ENCODE measurements at regions not wholly inside any gene's neighbourhood (a gene's known extent, or its start where the extent isn't known, plus 50 kb on each side); places are given as distances from the start of the nearest gene placed in this dataset.
"Not testable (repeated sequence)": the region's sequence is repeated elsewhere in the genome, so short reads cannot be mapped to it uniquely, and the experiment has no call there.

GRCh38 chr4:75254745-75255144 lies 259.5 kb downstream of the RCHY1 start:
- TF ChIP-seq CTCF (IDR thresholded peaks at IDR 0.05; ENCODE audit: extremely low read depth, insufficient read depth, missing control alignments) = no peak
- DNase-seq (ENCODE audit: low spot score) = no peak
- in situ Hi-C loops (cut with MboI; ENCODE audit: low pct_unique_long_range_greater_than_20kb, low sequenced_read_pairs, unreplicated experiment) = no loop called here

GRCh38 chr4:75253094-75253493 lies 261.1 kb downstream of the RCHY1 start:
- in situ Hi-C loops (cut with MboI; ENCODE audit: low pct_unique_long_range_greater_than_20kb, low sequenced_read_pairs, unreplicated experiment); DNase-seq (ENCODE audit: low spot score): not testable (repeated sequence)

- no peak for TF ChIP-seq CTCF (IDR thresholded peaks at IDR 0.05; ENCODE audit: extremely low read depth, insufficient read depth, missing control alignments)
- in situ Hi-C loops (cut with MboI; ENCODE audit: low pct_unique_long_range_greater_than_20kb, low sequenced_read_pairs, unreplicated experiment) = no loop called here
- peak; percentile 12 for DNase-seq (ENCODE audit: low spot score)
Observed at GRCh38 chr4:75251547-75251946, 262.7 kb downstream of the RCHY1 start.

GRCh38 chr4:75249739-75250138 lies 264.5 kb downstream of the RCHY1 start:
- no peak for DNase-seq (ENCODE audit: low spot score)
- in situ Hi-C loops (cut with MboI; ENCODE audit: low pct_unique_long_range_greater_than_20kb, low sequenced_read_pairs, unreplicated experiment) = no loop called here
- no peak for TF ChIP-seq CTCF (IDR thresholded peaks at IDR 0.05; ENCODE audit: extremely low read depth, insufficient read depth, missing control alignments)

- in situ Hi-C loops (cut with MboI; ENCODE audit: low pct_unique_long_range_greater_than_20kb, low sequenced_read_pairs, unreplicated experiment) = no loop called here
- DNase-seq (ENCODE audit: low spot score) = no peak
- no peak for TF ChIP-seq CTCF (IDR thresholded peaks at IDR 0.05; ENCODE audit: extremely low read depth, insufficient read depth, missing control alignments)
Observed at GRCh38 chr4:75248770-75249407, 265.3 kb downstream of the RCHY1 start.

- DNase-seq (ENCODE audit: low spot score) = no peak
- TF ChIP-seq CTCF (IDR thresholded peaks at IDR 0.05; ENCODE audit: extremely low read depth, insufficient read depth, missing control alignments) = no peak
- in situ Hi-C loops (cut with MboI; ENCODE audit: low pct_unique_long_range_greater_than_20kb, low sequenced_read_pairs, unreplicated experiment) = no loop called here
Observed at GRCh38 chr4:75244325-75244724, 269.9 kb downstream of the RCHY1 start.

- DNase-seq (ENCODE audit: low spot score) = no peak
- in situ Hi-C loops (cut with MboI; ENCODE audit: low pct_unique_long_range_greater_than_20kb, low sequenced_read_pairs, unreplicated experiment) = no loop called here
- TF ChIP-seq CTCF (IDR thresholded peaks at IDR 0.05; ENCODE audit: extremely low read depth, insufficient read depth, missing control alignments) = no peak
Observed at GRCh38 chr4:75243570-75243969, 270.6 kb downstream of the RCHY1 start.
